AG09319 (cell line): ENCODE measurements at regions not wholly inside any gene's neighbourhood (a gene's known extent, or its start where the extent isn't known, plus 50 kb on each side); places are given as distances from the start of the nearest gene placed in this dataset.

ENCODE experiments used
- DNase-seq: peaks from one replicate; pipeline ENCODE4 v3.0.0-alpha.2; 2010; ENCODE audit warnings: low read depth; ENCODE audit errors: extremely low read depth
- CTCF ChIP-seq: IDR thresholded peaks from 2 replicates; pipeline ENCODE4 v1.5.1; 2011; ENCODE audit warnings: low read depth, mild to moderate bottlenecking, inconsistent platforms, low read length, moderate library complexity

- no peak for TF ChIP-seq CTCF
- DNase-seq = no peak
Observed at GRCh38 chr16:73966851-73967250, 329.8 kb upstream of the PSMD7 start.

- DNase-seq = no peak
- no peak for TF ChIP-seq CTCF
Observed at GRCh38 chr16:73965591-73965990, 331.0 kb upstream of the PSMD7 start.

- peak; percentile 95 for TF ChIP-seq CTCF
- peak; percentile 39 for DNase-seq
Observed at GRCh38 chr16:73956587-73957494, 339.8 kb upstream of the PSMD7 start.

- no peak for DNase-seq
- TF ChIP-seq CTCF = no peak
Observed at GRCh38 chr16:73955702-73956101, 340.9 kb upstream of the PSMD7 start.

- no peak for DNase-seq
- TF ChIP-seq CTCF = no peak
Observed at GRCh38 chr16:73955255-73955654, 341.4 kb upstream of the PSMD7 start.

GRCh38 chr16:73951481-73951880 lies 345.1 kb upstream of the PSMD7 start:
- DNase-seq = no peak

More at GRCh38 chr16:73951481-73951880, 345.1 kb upstream of the PSMD7 start:
- TF ChIP-seq CTCF = no peak
